ENCODE measurements at regions not wholly inside any gene's neighbourhood (a gene's known extent, or its start where the extent isn't known, plus 50 kb on each side); places are given as distances from the start of the nearest gene placed in this dataset.

DNA sequence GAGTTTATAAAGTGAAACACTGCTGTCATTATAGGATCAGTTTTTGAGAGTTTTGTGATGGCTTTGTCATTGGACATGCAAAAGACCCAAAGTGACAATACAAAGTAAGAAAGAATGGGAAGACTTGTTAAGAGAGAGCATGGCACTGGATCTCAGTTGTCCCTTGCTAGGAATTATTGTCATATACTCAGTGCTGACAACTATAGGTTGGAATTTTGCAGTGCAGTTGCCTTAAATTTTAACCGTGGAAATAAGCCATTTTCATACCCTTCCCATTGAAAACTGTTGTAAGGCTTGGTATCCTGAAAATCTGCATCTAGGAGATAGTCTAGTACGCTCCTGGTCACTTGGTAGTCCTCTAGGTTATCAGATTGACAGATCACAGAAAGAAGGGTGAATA, 1156.7 kb downstream of the GATA3 start:
- TF ChIP-seq, protein P1, sequence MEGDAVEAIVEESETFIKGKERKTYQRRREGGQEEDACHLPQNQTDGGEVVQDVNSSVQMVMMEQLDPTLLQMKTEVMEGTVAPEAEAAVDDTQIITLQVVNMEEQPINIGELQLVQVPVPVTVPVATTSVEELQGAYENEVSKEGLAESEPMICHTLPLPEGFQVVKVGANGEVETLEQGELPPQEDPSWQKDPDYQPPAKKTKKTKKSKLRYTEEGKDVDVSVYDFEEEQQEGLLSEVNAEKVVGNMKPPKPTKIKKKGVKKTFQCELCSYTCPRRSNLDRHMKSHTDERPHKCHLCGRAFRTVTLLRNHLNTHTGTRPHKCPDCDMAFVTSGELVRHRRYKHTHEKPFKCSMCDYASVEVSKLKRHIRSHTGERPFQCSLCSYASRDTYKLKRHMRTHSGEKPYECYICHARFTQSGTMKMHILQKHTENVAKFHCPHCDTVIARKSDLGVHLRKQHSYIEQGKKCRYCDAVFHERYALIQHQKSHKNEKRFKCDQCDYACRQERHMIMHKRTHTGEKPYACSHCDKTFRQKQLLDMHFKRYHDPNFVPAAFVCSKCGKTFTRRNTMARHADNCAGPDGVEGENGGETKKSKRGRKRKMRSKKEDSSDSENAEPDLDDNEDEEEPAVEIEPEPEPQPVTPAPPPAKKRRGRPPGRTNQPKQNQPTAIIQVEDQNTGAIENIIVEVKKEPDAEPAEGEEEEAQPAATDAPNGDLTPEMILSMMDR (IDR thresholded peaks at IDR 0.05; ENCODE audit: borderline replicate concordance, extremely low read depth, insufficient read depth), result peak; percentile 11
- H3K36me3 ChIP-seq (ENCODE audit: control insufficient read depth in 2 of 3, insufficient read depth in 3 of 3, low read length in 3 of 3), result no peaks in the 10 kb centered on the region
- FAIRE-seq, result no peak

DNA sequence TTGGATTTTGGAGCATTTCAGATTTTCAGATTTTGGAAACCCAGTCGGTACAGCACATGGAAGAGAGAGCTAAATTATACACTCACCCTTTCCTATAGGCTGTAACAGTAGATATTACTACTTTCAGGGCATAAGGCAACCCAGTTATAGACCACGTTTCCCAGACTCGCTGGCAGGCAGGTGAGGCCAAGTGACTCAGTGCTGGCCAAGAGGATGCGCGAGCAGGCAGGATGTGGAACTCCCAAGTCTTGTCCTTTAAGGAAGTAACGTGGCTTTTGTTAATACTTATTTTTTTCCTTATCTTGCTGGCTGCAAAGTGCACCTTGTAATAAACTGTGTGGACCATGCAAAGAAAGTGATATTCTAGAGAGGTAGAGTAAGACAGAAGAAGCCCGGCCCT, 1160.1 kb downstream of the GATA3 start:
- intact Hi-C loops (cut with DNase I), result no loop called here
- H3K27ac ChIP-seq (ENCODE audit: low read depth in 2 of 2, low read length in 2 of 2), result no peak overlapping the region

More for the DNA sequence above, 1156.7 kb downstream of the GATA3 start:
- no peak overlapping the region for H3K4me3 ChIP-seq (ENCODE audit: low read length in 3 of 3)
- intact Hi-C loops (cut with DNase I), result no loop called here
- no peaks in the 10 kb centered on the region for H3K9me3 ChIP-seq (ENCODE audit: control insufficient read depth in 2 of 3, insufficient read depth in 1 of 3, low read length in 3 of 3)
- no peak overlapping the region for H3K9ac ChIP-seq (ENCODE audit: low read length in 3 of 3)
- no peak for DNase-seq
- H3K27me3 ChIP-seq (ENCODE audit: control insufficient read depth, insufficient read depth, low read length), result no peaks in the 10 kb centered on the region
- peaks cover 0 to 2% (median 0%) of the 10 kb centered on the region in 3 donors for H3K4me1 ChIP-seq (ENCODE audit: control insufficient read depth in 2 of 3, insufficient read depth in 2 of 3, low read depth in 1 of 3, low read length in 3 of 3)
- no peak overlapping the region for H3K27ac ChIP-seq (ENCODE audit: low read depth in 2 of 2, low read length in 2 of 2)

GRCh38 chr10:9215121-9215520, 1160.6 kb downstream of the GATA3 start:
- DNase-seq (no peak), FAIRE-seq (no peak)
- no peak overlapping the region for H3K4me3 ChIP-seq (ENCODE audit: low read length in 3 of 3)
- intact Hi-C loops (cut with DNase I), result no loop called here
- H3K27ac ChIP-seq (ENCODE audit: low read depth in 2 of 2, low read length in 2 of 2), result no peak overlapping the region
- no peaks in the 10 kb centered on the region for H3K36me3 ChIP-seq (ENCODE audit: control insufficient read depth in 2 of 3, insufficient read depth in 3 of 3, low read length in 3 of 3)
- H3K27me3 ChIP-seq (ENCODE audit: control insufficient read depth, insufficient read depth, low read length), result no peaks in the 10 kb centered on the region
- H3K9me3 ChIP-seq (ENCODE audit: control insufficient read depth in 2 of 3, insufficient read depth in 1 of 3, low read length in 3 of 3), result no peaks in the 10 kb centered on the region
- no peak overlapping the region for H3K9ac ChIP-seq (ENCODE audit: low read length in 3 of 3)
- TF ChIP-seq, protein P1 (IDR thresholded peaks at IDR 0.05; ENCODE audit: borderline replicate concordance, extremely low read depth, insufficient read depth), result no peak
- no peaks in the 10 kb centered on the region for H3K4me1 ChIP-seq (ENCODE audit: control insufficient read depth in 2 of 3, insufficient read depth in 2 of 3, low read depth in 1 of 3, low read length in 3 of 3)

More for the DNA sequence above, 1160.1 kb downstream of the GATA3 start:
- TF ChIP-seq, protein P1 (IDR thresholded peaks at IDR 0.05; ENCODE audit: borderline replicate concordance, extremely low read depth, insufficient read depth), result no peak
- DNase-seq, result no peak
- H3K4me1 ChIP-seq (ENCODE audit: control insufficient read depth in 2 of 3, insufficient read depth in 2 of 3, low read depth in 1 of 3, low read length in 3 of 3), result no peaks in the 10 kb centered on the region
- no peaks in the 10 kb centered on the region for H3K9me3 ChIP-seq (ENCODE audit: control insufficient read depth in 2 of 3, insufficient read depth in 1 of 3, low read length in 3 of 3)
- FAIRE-seq, result no peak
- no peaks in the 10 kb centered on the region for H3K36me3 ChIP-seq (ENCODE audit: control insufficient read depth in 2 of 3, insufficient read depth in 3 of 3, low read length in 3 of 3)
- H3K27me3 ChIP-seq (ENCODE audit: control insufficient read depth, insufficient read depth, low read length), result no peaks in the 10 kb centered on the region
- H3K9ac ChIP-seq (ENCODE audit: low read length in 3 of 3), result no peak overlapping the region
- H3K4me3 ChIP-seq (ENCODE audit: low read length in 3 of 3), result no peak overlapping the region

- Histone ChIP-seq H3K9me3 (ENCODE audit: control insufficient read depth in 2 of 3, insufficient read depth in 1 of 3, low read length in 3 of 3) (no peaks in the 10 kb centered on the region), H3K9ac (ENCODE audit: low read length in 3 of 3) (no peak overlapping the region), H3K27me3 (ENCODE audit: control insufficient read depth, insufficient read depth, low read length) (no peaks in the 10 kb centered on the region), H3K36me3 (ENCODE audit: control insufficient read depth in 2 of 3, insufficient read depth in 3 of 3, low read length in 3 of 3) (no peaks in the 10 kb centered on the region), H3K4me3 (ENCODE audit: low read length in 3 of 3) (no peak overlapping the region), H3K27ac (ENCODE audit: low read depth in 2 of 2, low read length in 2 of 2) (no peak overlapping the region), H3K4me1 (ENCODE audit: control insufficient read depth in 2 of 3, insufficient read depth in 2 of 3, low read depth in 1 of 3, low read length in 3 of 3) (no peaks in the 10 kb centered on the region)
- DNase-seq (no peak), FAIRE-seq (no peak)
- TF ChIP-seq, protein P1 (IDR thresholded peaks at IDR 0.05; ENCODE audit: borderline replicate concordance, extremely low read depth, insufficient read depth), result no peak
- intact Hi-C loops (cut with DNase I), result no loop called here
Observed at GRCh38 chr10:9219860-9220259, 1165.4 kb downstream of the GATA3 start.

Data from kidney (tissue), 13 donors.